H9 (cell line): ENCODE measurements at regions not wholly inside any gene's neighbourhood (a gene's known extent, or its start where the extent isn't known, plus 50 kb on each side); places are given as distances from the start of the nearest gene placed in this dataset.

Source experiments
- DNase-seq: peaks from one replicate; pipeline ENCODE4 v3.0.0-alpha.2; 2017
- H2AFZ ChIP-seq: one replicate; pipeline ENCODE4 v1.6.1; 2013; ENCODE audit warnings: mild to moderate bottlenecking, low read length, control low read depth, moderate library complexity
- H2AK5ac ChIP-seq: 2 replicates; pipeline ENCODE4 v1.6.1; 2013; ENCODE audit warnings: low read length, control low read depth, mixed read lengths; ENCODE audit not compliant: insufficient read length
- H2BK120ac ChIP-seq: one replicate; pipeline ENCODE4 v1.6.1; 2013; ENCODE audit warnings: low read depth, mild to moderate bottlenecking, low read length, control low read depth, inconsistent platforms; ENCODE audit not compliant: poor library complexity, severe bottlenecking
- H2BK12ac ChIP-seq: 2 replicates; pipeline ENCODE4 v1.6.1; 2013; ENCODE audit warnings: low read length, control low read depth, mixed read lengths, low read depth; ENCODE audit not compliant: insufficient read length
- H2BK15ac ChIP-seq: 2 replicates; pipeline ENCODE4 v1.6.1; 2013; ENCODE audit warnings: low read depth, low read length, control low read depth
- H2BK20ac ChIP-seq: one replicate; pipeline ENCODE4 v1.6.1; 2013; ENCODE audit warnings: low read depth, mild to moderate bottlenecking, low read length, control low read depth, inconsistent platforms; ENCODE audit not compliant: poor library complexity, severe bottlenecking
- H2BK5ac ChIP-seq: 2 replicates; pipeline ENCODE4 v1.6.1; 2013; ENCODE audit warnings: low read length, control low read depth, mixed read lengths; ENCODE audit not compliant: insufficient read length
- H3K14ac ChIP-seq: 2 replicates; pipeline ENCODE4 v1.6.1; 2013; ENCODE audit warnings: low read length, control low read depth; ENCODE audit not compliant: insufficient read depth
- H3K18ac ChIP-seq: 2 replicates; pipeline ENCODE4 v1.6.1; 2013; ENCODE audit warnings: low read depth, mild to moderate bottlenecking, mixed read lengths, low read length, control low read depth; ENCODE audit not compliant: insufficient read length
- H3K23ac ChIP-seq: 2 replicates; pipeline ENCODE4 v1.6.1; 2013; ENCODE audit warnings: low read length, control low read depth, mixed read lengths, low read depth; ENCODE audit not compliant: insufficient read length
- H3K23me2 ChIP-seq: 2 replicates; pipeline ENCODE4 v1.6.1; 2013; ENCODE audit warnings: low read depth, mild to moderate bottlenecking, mixed read lengths, low read length, control low read depth; ENCODE audit not compliant: insufficient read length, poor library complexity, severe bottlenecking
- H3K27ac ChIP-seq: 2 replicates; pipeline ENCODE4 v1.5.1; 2013; ENCODE audit warnings: low read length, control low read depth, mixed read lengths, low read depth; ENCODE audit not compliant: insufficient read length
- H3K27me3 ChIP-seq: 2 replicates; pipeline ENCODE4 v1.6.1; 2013; ENCODE audit warnings: low read length, control low read depth, inconsistent platforms; ENCODE audit not compliant: insufficient read depth
- H3K4ac ChIP-seq: 2 replicates; pipeline ENCODE4 v1.6.1; 2013; ENCODE audit warnings: low read depth, mild to moderate bottlenecking, control low read depth, inconsistent platforms, low read length, moderate library complexity
- H3K4me1 ChIP-seq: 2 replicates; pipeline ENCODE4 v1.6.1; 2013; ENCODE audit warnings: low read length, control low read depth, inconsistent platforms; ENCODE audit not compliant: insufficient read depth
- H3K4me2 ChIP-seq: 2 replicates; pipeline ENCODE4 v1.6.1; 2013; ENCODE audit warnings: low read length, control low read depth, mixed read lengths; ENCODE audit not compliant: insufficient read length, insufficient read depth
- H3K56ac ChIP-seq: 2 replicates; pipeline ENCODE4 v1.6.1; 2013; ENCODE audit warnings: low read depth, mild to moderate bottlenecking, mixed read lengths, low read length, control low read depth; ENCODE audit not compliant: insufficient read length
- H3K79me1 ChIP-seq: 2 replicates; pipeline ENCODE4 v1.6.1; 2013; ENCODE audit warnings: low read depth, mild to moderate bottlenecking, moderate library complexity, low read length, control low read depth, inconsistent platforms; ENCODE audit not compliant: insufficient read depth, poor library complexity, severe bottlenecking
- H3K79me2 ChIP-seq: 2 replicates; pipeline ENCODE4 v1.6.1; 2013; ENCODE audit warnings: low read length, control low read depth, inconsistent platforms; ENCODE audit not compliant: insufficient read depth
- H3K9ac ChIP-seq: 2 replicates; pipeline ENCODE4 v1.6.1; 2013; ENCODE audit warnings: low read length, control low read depth, mixed read lengths; ENCODE audit not compliant: insufficient read length; ENCODE audit errors: extremely low read depth
- H3K9me3 ChIP-seq: one replicate; pipeline ENCODE4 v1.6.1; 2013; ENCODE audit warnings: low read depth, low read length, inconsistent platforms; ENCODE audit not compliant: control insufficient read depth
- H3T11ph ChIP-seq: one replicate; pipeline ENCODE4 v1.6.1; 2013; ENCODE audit warnings: mild to moderate bottlenecking, low read length, control low read depth, inconsistent platforms
- H4K20me1 ChIP-seq: one replicate; pipeline ENCODE4 v1.6.1; 2013; ENCODE audit not compliant: control insufficient read depth, insufficient read length, insufficient read depth
- H4K5ac ChIP-seq: 2 replicates; pipeline ENCODE4 v1.6.1; 2013; ENCODE audit warnings: low read depth, mild to moderate bottlenecking, mixed read lengths, low read length, control low read depth; ENCODE audit not compliant: insufficient read length
- H4K8ac ChIP-seq: replicated peaks from 2 replicates; pipeline ENCODE4 v1.6.1; 2013; ENCODE audit warnings: low read length, control low read depth, mixed read lengths, low read depth; ENCODE audit not compliant: insufficient read length
- H4K91ac ChIP-seq: 2 replicates; pipeline ENCODE4 v1.6.1; 2013; ENCODE audit warnings: low read depth, mild to moderate bottlenecking, moderate library complexity, mixed read lengths, low read length, control low read depth; ENCODE audit not compliant: insufficient read length
- H3K27ac Mint-ChIP-seq, 3 experiments: 2 replicates in 2 of 3; 3 replicates in 1 of 3; pipeline ENCODE4 v1.8.0; 2020 to 2021; ENCODE audit warnings: mixed read lengths in 3 of 3, mild to moderate bottlenecking in 1 of 3, moderate library complexity in 1 of 3
- H3K27me3 Mint-ChIP-seq: 2 replicates; pipeline ENCODE4 v1.8.0; 2021; ENCODE audit warnings: low read depth, mild to moderate bottlenecking, moderate library complexity, mixed read lengths
- H3K36me3 Mint-ChIP-seq, 3 experiments: 2 replicates in 2 of 3; 3 replicates in 1 of 3; pipeline ENCODE4 v1.8.0; 2020 to 2021; ENCODE audit warnings: low read depth in 3 of 3, mixed read lengths in 3 of 3; ENCODE audit not compliant: insufficient read depth in 1 of 3
- H3K4me1 Mint-ChIP-seq, 2 experiments: 2 replicates each; pipeline ENCODE4 v1.8.0; 2020; ENCODE audit warnings: mixed read lengths in 2 of 2
- H3K4me3 Mint-ChIP-seq, 2 experiments: 2 replicates in 1 of 2; 3 replicates in 1 of 2; pipeline ENCODE4 v1.8.0; 2020 to 2021; ENCODE audit warnings: mild to moderate bottlenecking in 2 of 2, mixed read lengths in 2 of 2, moderate library complexity in 1 of 2
- H3K9me3 Mint-ChIP-seq, 2 experiments: 2 replicates in 1 of 2; 3 replicates in 1 of 2; pipeline ENCODE4 v1.8.0; 2020; ENCODE audit warnings: mild to moderate bottlenecking in 2 of 2, mixed read lengths in 2 of 2, moderate library complexity in 1 of 2
- WGBS: extraction: QIAGEN DNeasy Blood & Tissue Kit; methylation state at CpG from one replicate; pipeline ENCODE4 v1.1.7; 2013; ENCODE audit warnings: missing lambda C conversion rate, low lambda C conversion rate, mixed read lengths; ENCODE audit not compliant: insufficient read length; ENCODE audit errors: extremely low coverage; 5-methylcytosine and 5-hydroxymethylcytosine counted together
- TF ChIP-seq, protein P1 (sequence below): fragments of 200-600 bp; sonication (generic); conservative IDR thresholded peaks from 3 replicates; pipeline ENCODE4 v1.8.0; 2021; ENCODE audit warnings: antibody characterized with exemption, mild to moderate bottlenecking

DNA sequence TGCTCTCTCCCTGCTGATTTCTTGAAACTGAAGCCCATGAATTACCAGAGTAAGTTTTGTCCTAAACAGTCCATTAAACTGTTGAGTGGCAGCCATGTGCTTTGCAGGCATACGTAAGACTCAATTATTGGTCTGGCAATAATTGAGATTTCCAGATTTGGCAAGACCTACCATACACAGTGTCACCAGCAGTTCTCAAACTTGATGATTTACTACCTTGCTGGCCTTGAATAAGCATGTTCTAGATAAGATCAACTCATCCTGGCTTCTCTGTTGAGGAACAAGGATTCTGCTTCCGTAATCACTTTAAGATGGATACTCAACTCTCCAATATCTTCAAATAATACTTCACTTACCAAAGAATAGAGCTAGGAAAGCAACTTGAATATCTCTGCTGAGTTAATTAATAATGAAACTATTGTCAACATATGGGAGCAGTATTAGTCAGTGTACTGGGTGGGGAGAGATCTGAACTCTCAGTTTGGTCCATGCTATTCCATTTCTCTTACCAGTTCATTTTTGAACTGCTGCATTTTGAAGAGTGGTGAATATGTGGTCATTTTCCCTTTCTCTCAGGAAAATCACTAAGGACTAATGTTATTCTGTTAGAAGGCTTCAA is 181.4 kb downstream of the IPMK start:
- peaks cover 0 to 4% of the 10 kb centered on the region in 2 experiments; a peak in 2 of 4 replicates for H3K4me1 Mint-ChIP-seq

More for the DNA sequence above, 181.4 kb downstream of the IPMK start:
- no peak overlapping the region for H2BK120ac ChIP-seq
- H2AFZ ChIP-seq: no peak overlapping the region
- H2BK20ac ChIP-seq: no peak overlapping the region
- no peaks in the 10 kb centered on the region for H3K27me3 Mint-ChIP-seq
- no peak overlapping the region for H3K23ac ChIP-seq
- no peak overlapping the region for H4K91ac ChIP-seq
- no peaks in the 10 kb centered on the region for H3K79me1 ChIP-seq
- H3K4me1 ChIP-seq: no peaks in the 10 kb centered on the region
- H3K9me3 Mint-ChIP-seq: no peaks in the 10 kb centered on the region
- H3K27me3 ChIP-seq: no peaks in the 10 kb centered on the region
- H3K4me2 ChIP-seq: no peak overlapping the region
- no peak overlapping the region for H2BK15ac ChIP-seq
- no peaks in the 10 kb centered on the region for H3K36me3 Mint-ChIP-seq
- no peak overlapping the region for H2AK5ac ChIP-seq
- no peak overlapping the region for H3K4me3 Mint-ChIP-seq
- no CpG with 5 or more reads among the region's 2 CpGs for WGBS
- H3K27ac ChIP-seq: no peak overlapping the region
- H2BK12ac ChIP-seq: no peak overlapping the region
- TF ChIP-seq, protein P1, sequence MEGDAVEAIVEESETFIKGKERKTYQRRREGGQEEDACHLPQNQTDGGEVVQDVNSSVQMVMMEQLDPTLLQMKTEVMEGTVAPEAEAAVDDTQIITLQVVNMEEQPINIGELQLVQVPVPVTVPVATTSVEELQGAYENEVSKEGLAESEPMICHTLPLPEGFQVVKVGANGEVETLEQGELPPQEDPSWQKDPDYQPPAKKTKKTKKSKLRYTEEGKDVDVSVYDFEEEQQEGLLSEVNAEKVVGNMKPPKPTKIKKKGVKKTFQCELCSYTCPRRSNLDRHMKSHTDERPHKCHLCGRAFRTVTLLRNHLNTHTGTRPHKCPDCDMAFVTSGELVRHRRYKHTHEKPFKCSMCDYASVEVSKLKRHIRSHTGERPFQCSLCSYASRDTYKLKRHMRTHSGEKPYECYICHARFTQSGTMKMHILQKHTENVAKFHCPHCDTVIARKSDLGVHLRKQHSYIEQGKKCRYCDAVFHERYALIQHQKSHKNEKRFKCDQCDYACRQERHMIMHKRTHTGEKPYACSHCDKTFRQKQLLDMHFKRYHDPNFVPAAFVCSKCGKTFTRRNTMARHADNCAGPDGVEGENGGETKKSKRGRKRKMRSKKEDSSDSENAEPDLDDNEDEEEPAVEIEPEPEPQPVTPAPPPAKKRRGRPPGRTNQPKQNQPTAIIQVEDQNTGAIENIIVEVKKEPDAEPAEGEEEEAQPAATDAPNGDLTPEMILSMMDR: no peak
- H3K56ac ChIP-seq: no peak overlapping the region
- H3K9me3 ChIP-seq: no peaks in the 10 kb centered on the region
- no peaks in the 10 kb centered on the region for H3K79me2 ChIP-seq
- no peak overlapping the region for H3K27ac Mint-ChIP-seq
- H4K20me1 ChIP-seq: no peaks in the 10 kb centered on the region
- no peak overlapping the region for H3T11ph ChIP-seq
- no peak overlapping the region for H3K9ac ChIP-seq
- H3K23me2 ChIP-seq: no peaks in the 10 kb centered on the region
- H4K8ac ChIP-seq: no peak overlapping the region
- H3K4ac ChIP-seq: no peak overlapping the region
- H2BK5ac ChIP-seq: no peak overlapping the region
- H3K14ac ChIP-seq: no peak overlapping the region
- no peak for DNase-seq
- no peak overlapping the region for H4K5ac ChIP-seq
- H3K18ac ChIP-seq: no peak overlapping the region
